Tongue (tissue), 1 donor: ENCODE measurements at regions not wholly inside any gene's neighbourhood (a gene's known extent, or its start where the extent isn't known, plus 50 kb on each side); places are given as distances from the start of the nearest gene placed in this dataset.
"Not testable (repeated sequence)": the region's sequence is repeated elsewhere in the genome, so short reads cannot be mapped to it uniquely, and the experiment has no call there.

Experiments used
- DNase-seq: peaks from one replicate; pipeline ENCODE4 v3.0.0-alpha.2; 2015

GRCh38 chr7:65519751-65520150, 146.1 kb downstream of the ZNF92 start:
- not testable (repeated sequence) for DNase-seq

DNA sequence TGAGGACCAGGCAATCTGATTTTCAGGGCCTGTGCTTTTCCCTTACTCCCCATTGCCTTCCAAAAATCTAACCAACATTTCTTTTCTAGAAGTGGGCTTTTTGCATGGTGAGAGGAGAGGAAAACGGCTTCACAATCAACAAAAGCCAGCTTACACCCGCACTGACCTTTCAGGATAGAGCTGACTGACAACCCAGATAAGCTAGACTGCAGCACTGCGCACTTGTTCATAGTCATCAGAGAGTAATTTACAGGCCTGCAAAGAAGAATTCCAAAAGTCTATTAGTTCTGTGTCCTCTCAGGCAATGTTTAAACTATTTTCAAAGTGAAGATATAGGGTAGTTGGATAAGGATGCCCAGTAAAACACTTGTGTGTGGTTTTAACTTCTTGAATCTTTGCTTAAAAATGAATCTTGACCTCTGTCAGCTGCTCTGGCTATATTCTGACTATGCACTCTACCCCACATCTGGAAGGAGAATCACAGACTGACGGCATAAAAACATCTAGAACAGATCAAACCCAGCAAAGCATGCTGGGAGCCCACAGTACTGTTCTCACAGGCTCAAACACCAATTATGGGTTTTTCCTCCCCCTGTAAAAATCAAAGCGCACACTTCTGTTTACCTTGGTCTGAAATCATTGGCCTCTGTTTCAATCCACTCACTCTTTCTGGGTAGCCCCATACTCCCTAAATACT, 172.0 kb downstream of the ZNF92 start:
- DNase-seq = not testable (repeated sequence)

DNA sequence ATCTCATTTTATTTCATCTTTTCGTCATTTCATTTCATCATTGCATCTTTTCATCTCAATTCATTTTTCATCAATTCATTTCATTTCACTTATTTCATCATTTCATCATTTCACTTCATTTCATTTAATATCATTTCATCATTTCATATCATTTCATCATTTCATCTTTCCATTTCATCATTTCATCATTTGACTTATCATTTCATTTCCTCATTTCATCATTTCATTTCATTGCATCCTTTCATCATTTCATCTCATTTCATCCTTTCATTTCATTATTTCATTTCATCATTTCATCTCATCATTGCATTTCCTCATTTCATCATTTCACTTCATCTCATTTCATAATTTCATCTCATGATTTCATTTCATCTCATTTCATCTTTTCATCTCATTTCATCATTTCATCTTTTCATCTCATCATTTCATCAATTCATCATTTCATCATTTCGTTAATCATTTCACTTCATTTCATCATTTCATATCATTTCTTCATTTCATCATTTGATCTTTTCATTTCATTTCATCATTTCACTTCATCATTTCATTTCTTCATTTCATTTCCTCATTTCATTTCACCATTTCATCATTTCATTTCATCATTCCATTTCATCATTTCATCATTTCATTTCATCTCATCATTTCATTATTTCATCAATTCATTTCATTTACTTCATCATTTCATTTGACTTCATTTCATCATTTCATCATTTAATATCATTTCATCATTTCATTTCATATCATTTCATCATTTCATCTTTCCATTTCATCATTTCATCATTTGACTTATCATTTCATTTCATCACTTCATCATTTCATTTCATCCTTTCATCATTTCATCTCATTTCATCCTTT, 176.2 kb downstream of the ZNF92 start:
- DNase-seq = not testable (repeated sequence)

DNA sequence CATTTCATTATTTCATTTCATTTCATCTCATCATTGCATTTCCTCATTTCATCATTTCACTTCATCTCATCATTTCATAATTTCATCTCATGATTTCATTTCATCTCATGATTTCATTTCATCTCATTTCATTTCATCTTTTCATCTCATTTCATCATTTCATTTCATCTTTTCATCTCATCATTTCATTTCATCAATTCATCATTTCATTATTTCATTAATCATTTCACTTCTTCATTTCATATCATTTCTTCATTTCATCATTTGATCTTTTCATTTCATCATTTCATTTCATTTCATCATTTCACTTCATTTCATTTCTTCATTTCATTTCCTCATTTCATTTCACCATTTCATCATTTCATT, 176.8 kb downstream of the ZNF92 start:
- not testable (repeated sequence) for DNase-seq

GRCh38 chr7:65551042-65551441, 177.4 kb downstream of the ZNF92 start:
- DNase-seq = not testable (repeated sequence)

DNA sequence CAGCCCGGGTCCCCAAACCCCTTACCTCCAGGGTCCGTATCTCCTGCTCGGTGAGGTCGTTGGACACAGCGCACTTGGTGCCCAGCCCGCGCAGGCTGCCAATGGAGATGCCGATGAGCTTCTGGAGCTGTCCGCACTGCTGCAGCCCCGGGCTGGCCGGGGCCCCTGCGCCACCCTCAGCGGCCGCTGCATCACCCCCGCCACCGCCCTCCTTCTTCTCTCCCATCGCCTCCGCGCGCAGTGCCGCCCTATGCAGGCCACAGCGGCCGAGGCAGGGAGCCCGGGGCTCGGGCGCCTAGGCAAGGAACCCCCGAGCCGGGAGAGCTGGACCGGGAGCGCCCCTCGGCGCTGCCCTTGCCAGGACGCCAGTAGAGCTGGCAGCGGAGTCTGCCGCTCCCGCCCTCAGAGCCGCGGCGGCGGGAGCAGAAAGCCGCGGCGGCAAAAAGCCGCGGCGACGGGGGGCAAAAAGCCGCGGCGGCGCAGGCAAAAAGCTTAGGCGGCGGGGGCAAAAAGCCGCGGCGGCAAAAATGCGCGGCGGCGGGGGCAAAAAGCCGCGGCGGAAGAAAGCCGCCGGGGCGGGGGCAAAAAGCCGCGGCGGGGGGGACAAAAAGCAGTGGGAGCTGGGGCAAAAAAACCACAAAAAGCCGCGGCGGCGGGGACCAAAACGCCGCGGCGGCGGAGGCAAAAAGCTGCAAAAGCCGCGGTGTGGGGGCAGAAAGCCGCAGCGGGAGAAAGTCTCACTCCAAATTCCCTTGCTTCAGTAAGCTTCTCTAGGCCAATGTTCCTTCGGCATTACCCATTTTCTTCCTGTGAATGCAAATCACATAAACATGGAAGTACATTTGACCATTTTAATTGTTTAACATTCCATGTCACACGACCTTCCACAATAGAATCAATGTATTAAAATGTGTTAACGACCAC, 181.2 kb downstream of the ZNF92 start:
- not testable (repeated sequence) for DNase-seq

DNA sequence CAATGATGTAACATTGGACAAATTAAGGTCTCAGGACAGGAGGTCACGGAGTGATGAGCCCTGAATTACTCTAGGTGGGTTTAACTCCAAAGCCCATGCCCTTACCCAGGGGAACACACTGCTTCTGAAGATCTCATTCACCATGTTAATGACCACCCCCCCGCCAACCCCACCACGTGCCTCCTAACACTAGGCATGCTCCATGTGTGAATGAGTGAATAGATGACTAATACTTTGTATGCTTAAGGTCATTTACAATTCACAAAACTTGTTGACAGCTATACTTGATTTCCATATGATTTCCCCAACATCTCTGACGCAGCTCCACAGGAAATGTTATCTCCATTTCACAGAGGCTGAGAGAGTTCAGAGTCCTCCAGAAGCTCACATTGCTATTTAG, 184.9 kb downstream of the ZNF92 start:
- peak; percentile 0 for DNase-seq

- DNase-seq = not testable (repeated sequence)
Observed at GRCh38 chr7:65561786-65562372, 188.2 kb downstream of the ZNF92 start.

- DNase-seq = not testable (repeated sequence)
Observed at GRCh38 chr7:65562522-65562921, 188.9 kb downstream of the ZNF92 start.

DNA sequence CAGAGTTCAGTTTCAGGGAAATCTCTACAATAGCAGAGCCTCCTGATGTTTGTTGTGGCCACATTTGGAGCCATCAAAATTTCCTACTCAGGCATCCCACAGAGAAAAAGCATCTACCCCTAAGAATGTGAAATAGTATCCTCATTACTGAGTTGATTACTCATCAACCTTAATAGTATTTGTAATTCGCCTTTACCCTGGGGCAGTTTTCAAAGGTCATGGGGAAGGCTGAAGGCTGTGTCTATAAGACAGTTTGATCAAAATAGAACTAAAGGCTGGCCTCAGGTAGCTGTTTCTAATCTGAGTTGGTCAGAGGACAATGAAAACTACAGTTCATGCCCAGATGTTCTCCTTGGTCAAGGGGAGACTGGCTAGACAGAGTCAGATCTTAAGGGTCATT, 189.7 kb downstream of the ZNF92 start:
- not testable (repeated sequence) for DNase-seq

GRCh38 chr7:65568226-65568625, 194.6 kb downstream of the ZNF92 start:
- DNase-seq = not testable (repeated sequence)

DNA sequence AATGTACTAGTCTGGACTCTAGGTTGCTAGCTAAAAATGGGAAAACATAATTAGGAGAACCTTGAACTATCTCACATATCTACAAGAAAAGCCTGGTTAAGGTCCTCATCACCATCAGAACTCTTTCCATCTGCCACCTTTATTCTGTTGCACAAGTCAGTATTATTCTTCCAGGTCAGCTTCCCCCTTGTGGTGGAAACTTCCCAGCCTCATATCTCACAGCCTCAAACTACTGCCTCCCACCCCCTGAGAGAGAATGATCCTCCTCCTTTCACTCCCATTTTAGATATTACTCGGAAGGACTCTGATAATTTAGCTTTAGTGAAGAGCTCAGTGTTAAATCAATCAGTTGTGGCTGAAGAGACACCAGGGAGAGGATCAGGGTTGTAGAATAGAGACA, 197.3 kb downstream of the ZNF92 start:
- DNase-seq = not testable (repeated sequence)

DNA sequence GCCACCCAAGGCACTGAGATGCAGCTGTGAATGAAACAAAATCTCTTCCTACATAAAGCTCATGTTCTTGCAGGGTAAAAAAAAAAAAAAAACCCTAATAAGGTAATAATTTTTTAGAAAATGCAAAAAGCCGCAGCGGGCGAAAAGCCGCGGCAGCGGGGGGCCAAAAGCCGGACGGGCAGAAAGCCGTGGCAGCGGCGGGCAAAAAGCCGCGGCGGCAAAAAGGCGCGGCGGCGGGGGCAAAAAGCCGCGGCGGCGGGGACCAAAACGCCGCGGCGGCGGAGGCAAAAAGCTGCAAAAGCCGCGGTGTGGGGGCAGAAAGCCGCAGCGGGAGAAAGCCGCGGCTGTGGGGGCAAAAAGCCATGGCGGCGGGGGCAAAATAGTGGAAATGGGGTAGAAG, 198.9 kb downstream of the ZNF92 start:
- peak; percentile 2 for DNase-seq

GRCh38 chr7:65576370-65576769, 202.7 kb downstream of the ZNF92 start:
- DNase-seq = not testable (repeated sequence)

GRCh38 chr7:65582518-65583119, 209.0 kb downstream of the ZNF92 start:
- DNase-seq = not testable (repeated sequence)

DNA sequence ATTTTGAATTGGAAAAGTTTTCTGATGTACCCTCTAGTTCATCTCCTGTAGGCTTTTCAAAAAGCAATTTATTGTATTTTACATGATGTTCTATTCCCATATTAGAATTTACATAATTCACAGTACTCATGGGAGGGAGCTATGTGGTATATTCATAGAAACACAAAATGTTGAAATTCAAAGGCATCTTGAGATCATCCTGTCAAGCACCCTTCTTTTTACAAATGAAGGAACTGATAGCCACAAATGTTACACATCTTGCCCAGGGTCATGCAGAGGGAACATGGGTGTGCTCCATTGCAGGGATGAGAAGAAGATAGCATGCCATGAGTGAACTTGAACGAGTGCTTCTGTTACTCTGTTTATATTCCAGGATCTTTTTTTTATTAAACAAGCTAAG, 228.8 kb downstream of the ZNF92 start:
- DNase-seq = not testable (repeated sequence)

- no peak for DNase-seq
Observed at GRCh38 chr7:65609131-65609530, 235.5 kb downstream of the ZNF92 start.

DNA sequence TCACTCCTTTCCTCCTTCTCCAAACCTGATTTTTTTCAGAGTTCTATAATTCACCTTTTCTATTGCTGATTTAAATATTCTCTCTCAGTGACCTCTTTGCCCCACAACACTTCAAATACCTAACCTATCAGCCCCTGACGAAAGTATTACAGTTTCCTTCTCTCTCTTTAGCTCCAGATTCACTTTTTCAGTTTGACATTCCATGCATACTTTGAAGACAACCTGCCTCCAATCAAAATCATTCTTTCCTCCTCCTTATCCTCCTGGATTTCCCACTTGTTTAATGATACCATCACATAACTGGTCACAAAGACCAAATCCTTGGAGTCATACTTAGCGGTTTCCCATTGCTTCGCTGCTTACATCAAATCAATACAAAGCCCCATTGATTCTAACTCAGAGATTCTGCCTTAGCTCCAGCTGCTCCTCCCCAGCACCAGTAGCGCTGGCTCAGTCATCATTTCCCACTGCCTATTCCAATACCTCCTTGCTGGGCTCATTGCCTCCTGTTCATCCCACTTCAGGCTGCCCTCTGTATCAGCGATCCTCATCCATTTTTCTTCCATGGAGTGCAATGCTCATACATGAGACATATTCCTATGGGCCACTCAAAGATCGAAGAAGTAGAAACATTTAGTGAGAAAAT, 240.1 kb downstream of the ZNF92 start:
- DNase-seq = not testable (repeated sequence)

GRCh38 chr7:65616111-65616510, 242.5 kb downstream of the ZNF92 start:
- not testable (repeated sequence) for DNase-seq

DNA sequence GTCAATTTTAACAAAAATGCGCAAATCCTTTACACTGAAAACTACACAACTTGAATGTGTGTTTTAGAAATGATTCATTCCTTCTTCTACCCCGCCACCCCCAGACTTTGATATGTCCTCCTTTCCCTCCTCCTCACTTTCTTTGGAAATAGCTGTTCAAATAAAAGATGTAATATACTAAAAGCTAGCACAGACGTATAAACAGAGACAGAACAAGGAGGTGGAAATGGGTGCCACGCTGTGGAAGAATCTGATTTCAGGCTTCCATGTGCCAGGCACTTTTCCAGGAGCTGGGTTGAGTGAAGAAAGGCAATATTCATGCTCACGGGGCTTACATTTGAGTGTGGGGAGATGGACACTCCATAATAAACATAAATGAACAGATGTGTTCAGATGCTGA, 246.6 kb downstream of the ZNF92 start:
- DNase-seq = not testable (repeated sequence)
